IPS-20b (cell line): ENCODE measurements at regions not wholly inside any gene's neighbourhood (a gene's known extent, or its start where the extent isn't known, plus 50 kb on each side); places are given as distances from the start of the nearest gene placed in this dataset.

Experiments used
- H3K27ac ChIP-seq: one replicate; pipeline ENCODE4 v1.5.1; 2013; ENCODE audit warnings: low read length
- H3K27me3 ChIP-seq: 2 replicates; pipeline ENCODE4 v1.6.1; 2013; ENCODE audit warnings: mild to moderate bottlenecking, low read length, inconsistent platforms; ENCODE audit not compliant: insufficient read depth
- H3K36me3 ChIP-seq: 2 replicates; pipeline ENCODE4 v1.6.1; 2013; ENCODE audit warnings: low read depth, mild to moderate bottlenecking, inconsistent platforms, low read length, moderate library complexity; ENCODE audit not compliant: insufficient read depth
- H3K4me1 ChIP-seq: 2 replicates; pipeline ENCODE4 v1.6.1; 2013; ENCODE audit warnings: mild to moderate bottlenecking, control low read depth, inconsistent platforms, low read length, moderate library complexity; ENCODE audit not compliant: insufficient read depth
- H3K4me3 ChIP-seq: 2 replicates; pipeline ENCODE4 v1.5.1; 2013; ENCODE audit warnings: mild to moderate bottlenecking, low read length, inconsistent platforms
- H3K9ac ChIP-seq: 2 replicates; pipeline ENCODE4 v1.6.1; 2013; ENCODE audit warnings: low read depth, mild to moderate bottlenecking, inconsistent platforms, low read length, moderate library complexity
- H3K9me3 ChIP-seq: 2 replicates; pipeline ENCODE4 v1.6.1; 2013; ENCODE audit warnings: mild to moderate bottlenecking, low read depth, low read length, inconsistent platforms; ENCODE audit not compliant: insufficient read depth

- no peak overlapping the region for H3K27ac ChIP-seq
- no peak overlapping the region for H3K4me3 ChIP-seq
- no peaks in the 10 kb centered on the region for H3K27me3 ChIP-seq
- H3K9ac ChIP-seq: peak overlapping the region; percentile 54; the same call in 1 of the 2 replicates
- peaks cover 16% of the 10 kb centered on the region for H3K4me1 ChIP-seq
- no peaks in the 10 kb centered on the region for H3K9me3 ChIP-seq
- no peaks in the 10 kb centered on the region for H3K36me3 ChIP-seq
Measured at GRCh38 chr5:54743997-54744788, 226.6 kb downstream of the SNX18 start.

- Histone ChIP-seq H3K36me3 (no peaks in the 10 kb centered on the region), H3K4me3 (no peak overlapping the region), H3K9ac (peak overlapping the region; percentile 54; the same call in 1 of the 2 replicates), H3K4me1 (peaks cover 16% of the 10 kb centered on the region), H3K9me3 (no peaks in the 10 kb centered on the region), H3K27me3 (no peaks in the 10 kb centered on the region), H3K27ac (no peak overlapping the region)
Measured at GRCh38 chr5:54743581-54743980, 226.0 kb downstream of the SNX18 start.

- Histone ChIP-seq H3K27ac (no peak overlapping the region), H3K4me1 (peaks cover 16% of the 10 kb centered on the region), H3K9me3 (no peaks in the 10 kb centered on the region), H3K9ac (no peak overlapping the region), H3K36me3 (no peaks in the 10 kb centered on the region), H3K4me3 (no peak overlapping the region), H3K27me3 (no peaks in the 10 kb centered on the region)
Measured at GRCh38 chr5:54742417-54742891, 224.9 kb downstream of the SNX18 start.

- Histone ChIP-seq H3K27me3 (no peaks in the 10 kb centered on the region), H3K4me3 (no peak overlapping the region), H3K9ac (no peak overlapping the region), H3K9me3 (no peaks in the 10 kb centered on the region), H3K27ac (no peak overlapping the region), H3K36me3 (no peaks in the 10 kb centered on the region), H3K4me1 (peaks cover 16% of the 10 kb centered on the region)
Measured at GRCh38 chr5:54741711-54742110, 224.2 kb downstream of the SNX18 start.

- Histone ChIP-seq H3K36me3 (no peaks in the 10 kb centered on the region), H3K27ac (no peak overlapping the region), H3K9ac (no peak overlapping the region), H3K9me3 (no peaks in the 10 kb centered on the region), H3K4me3 (no peak overlapping the region), H3K27me3 (no peaks in the 10 kb centered on the region), H3K4me1 (peaks cover 16% of the 10 kb centered on the region)
Measured at GRCh38 chr5:54740141-54740540, 222.6 kb downstream of the SNX18 start.

GRCh38 chr5:54739371-54739770 is 221.8 kb downstream of the SNX18 start:
- Histone ChIP-seq H3K4me3 (no peak overlapping the region), H3K4me1 (peaks cover 14% of the 10 kb centered on the region)

GRCh38 chr5:54738973-54739367 is 221.4 kb downstream of the SNX18 start:
- Histone ChIP-seq H3K4me1 (peaks cover 10% of the 10 kb centered on the region), H3K27ac (no peak overlapping the region), H3K9me3 (no peaks in the 10 kb centered on the region)

More at GRCh38 chr5:54739371-54739770, 221.8 kb downstream of the SNX18 start:
- Histone ChIP-seq H3K36me3 (no peaks in the 10 kb centered on the region), H3K27ac (no peak overlapping the region), H3K9ac (no peak overlapping the region), H3K9me3 (no peaks in the 10 kb centered on the region), H3K27me3 (no peaks in the 10 kb centered on the region)

GRCh38 chr5:54738118-54738972 is 220.8 kb downstream of the SNX18 start:
- Histone ChIP-seq H3K9ac (no peak overlapping the region), H3K4me3 (no peak overlapping the region), H3K27ac (no peak overlapping the region), H3K27me3 (no peaks in the 10 kb centered on the region), H3K4me1 (peaks cover 4% of the 10 kb centered on the region; the same call in 1 of the 2 replicates), H3K36me3 (no peaks in the 10 kb centered on the region), H3K9me3 (no peaks in the 10 kb centered on the region)

More at GRCh38 chr5:54738973-54739367, 221.4 kb downstream of the SNX18 start:
- no peaks in the 10 kb centered on the region for H3K36me3 ChIP-seq
- no peak overlapping the region for H3K4me3 ChIP-seq
- H3K27me3 ChIP-seq: no peaks in the 10 kb centered on the region
- no peak overlapping the region for H3K9ac ChIP-seq

- Histone ChIP-seq H3K4me1 (no peaks in the 10 kb centered on the region), H3K4me3 (no peak overlapping the region), H3K36me3 (no peaks in the 10 kb centered on the region), H3K27me3 (no peaks in the 10 kb centered on the region), H3K9me3 (no peaks in the 10 kb centered on the region), H3K9ac (no peak overlapping the region), H3K27ac (no peak overlapping the region)
Measured at GRCh38 chr5:54736003-54736797, 218.6 kb downstream of the SNX18 start.

GRCh38 chr5:54733101-54733500 is 215.5 kb downstream of the SNX18 start:
- Histone ChIP-seq H3K27me3 (no peaks in the 10 kb centered on the region), H3K4me1 (no peaks in the 10 kb centered on the region), H3K9me3 (no peaks in the 10 kb centered on the region), H3K36me3 (no peaks in the 10 kb centered on the region), H3K4me3 (no peak overlapping the region), H3K9ac (no peak overlapping the region), H3K27ac (no peak overlapping the region)

- Histone ChIP-seq H3K4me1 (no peaks in the 10 kb centered on the region), H3K27me3 (no peaks in the 10 kb centered on the region), H3K4me3 (no peak overlapping the region), H3K27ac (no peak overlapping the region), H3K9ac (no peak overlapping the region), H3K36me3 (no peaks in the 10 kb centered on the region), H3K9me3 (no peaks in the 10 kb centered on the region)
Measured at GRCh38 chr5:54732108-54732507, 214.5 kb downstream of the SNX18 start.
